ENCODE measurements at regions not wholly inside any gene's neighbourhood (a gene's known extent, or its start where the extent isn't known, plus 50 kb on each side); places are given as distances from the start of the nearest gene placed in this dataset.

DNA sequence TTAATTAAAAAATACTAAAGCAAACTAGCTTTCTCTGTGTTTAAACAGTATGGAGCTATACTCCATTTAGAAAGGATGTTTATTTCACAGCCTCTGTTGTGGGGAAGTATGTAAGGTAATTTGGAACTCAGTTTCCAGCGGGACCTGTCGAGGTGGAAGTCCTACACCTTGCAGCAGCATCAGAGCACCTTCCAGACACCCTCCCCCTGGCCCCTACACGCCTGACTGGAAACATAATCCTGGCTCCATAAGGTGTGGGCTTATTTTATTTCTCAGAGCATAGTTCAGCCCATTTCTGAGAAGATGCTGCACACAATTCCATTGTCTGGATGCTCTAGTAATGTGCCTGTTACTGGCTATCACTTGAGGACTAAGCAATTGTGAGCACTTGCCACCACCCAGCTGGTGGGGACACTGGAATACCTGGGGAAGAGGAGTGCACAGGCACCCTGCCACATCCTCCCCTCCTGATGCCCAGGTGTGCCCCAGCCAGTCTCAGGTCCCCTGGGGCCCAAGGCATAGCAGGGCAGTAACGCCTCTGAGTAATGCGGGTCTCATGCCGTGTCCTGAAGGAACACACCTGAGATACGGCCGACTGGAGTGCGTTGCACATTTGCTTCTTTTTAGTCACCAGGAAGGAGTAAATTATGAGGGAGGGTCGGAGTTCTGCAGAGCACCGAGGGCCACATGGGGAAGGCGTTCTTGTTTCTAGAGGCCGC is 556.5 kb downstream of the QKI start:
- Histone ChIP-seq H3K4me3 (ENCODE audit: low read depth in 1 of 2, low read length in 2 of 2) (no peak overlapping the region), H3K36me3 (ENCODE audit: control insufficient read depth in 1 of 2, insufficient read depth in 2 of 2, low read length in 2 of 2) (no peaks in the 10 kb centered on the region)

GRCh38 chr6:163965426-163966348 is 551.2 kb downstream of the QKI start:
- H3K4me3 ChIP-seq (ENCODE audit: low read depth in 1 of 2, low read length in 2 of 2) = no peak overlapping the region

More for the DNA sequence above, 556.5 kb downstream of the QKI start:
- no peaks in the 10 kb centered on the region for H3K4me1 ChIP-seq (ENCODE audit: control insufficient read depth in 1 of 2, insufficient read depth in 2 of 2, low read length in 2 of 2)
- no peak overlapping the region for H3K27ac ChIP-seq (ENCODE audit: low read depth, low read length)
- H3K9ac ChIP-seq (ENCODE audit: low read depth in 1 of 2, low read length in 2 of 2) = no peak overlapping the region
- H3K27me3 ChIP-seq (ENCODE audit: control insufficient read depth in 1 of 2, insufficient read depth in 2 of 2, low read length in 2 of 2) = no peaks in the 10 kb centered on the region
- H3K9me3 ChIP-seq (ENCODE audit: control insufficient read depth in 1 of 2, low read length in 2 of 2) = peaks cover 0 to 6% of the 10 kb centered on the region in 2 donors

GRCh38 chr6:163964789-163965188 is 550.3 kb downstream of the QKI start:
- H3K27ac ChIP-seq (ENCODE audit: low read depth, low read length) = no peak overlapping the region

More at GRCh38 chr6:163965426-163966348, 551.2 kb downstream of the QKI start:
- H3K27me3 ChIP-seq (ENCODE audit: control insufficient read depth in 1 of 2, insufficient read depth in 2 of 2, low read length in 2 of 2) = no peaks in the 10 kb centered on the region
- no peaks in the 10 kb centered on the region for H3K4me1 ChIP-seq (ENCODE audit: control insufficient read depth in 1 of 2, insufficient read depth in 2 of 2, low read length in 2 of 2)
- H3K27ac ChIP-seq (ENCODE audit: low read depth, low read length) = no peak overlapping the region
- H3K9ac ChIP-seq (ENCODE audit: low read depth in 1 of 2, low read length in 2 of 2) = no peak overlapping the region
- H3K36me3 ChIP-seq (ENCODE audit: control insufficient read depth in 1 of 2, insufficient read depth in 2 of 2, low read length in 2 of 2) = no peaks in the 10 kb centered on the region
- no peaks in the 10 kb centered on the region for H3K9me3 ChIP-seq (ENCODE audit: control insufficient read depth in 1 of 2, low read length in 2 of 2)

GRCh38 chr6:163963205-163964120 is 548.9 kb downstream of the QKI start:
- Histone ChIP-seq H3K36me3 (ENCODE audit: control insufficient read depth in 1 of 2, insufficient read depth in 2 of 2, low read length in 2 of 2) (no peaks in the 10 kb centered on the region), H3K27me3 (ENCODE audit: control insufficient read depth in 1 of 2, insufficient read depth in 2 of 2, low read length in 2 of 2) (no peaks in the 10 kb centered on the region), H3K4me1 (ENCODE audit: control insufficient read depth in 1 of 2, insufficient read depth in 2 of 2, low read length in 2 of 2) (no peaks in the 10 kb centered on the region), H3K9me3 (ENCODE audit: control insufficient read depth in 1 of 2, low read length in 2 of 2) (no peaks in the 10 kb centered on the region), H3K9ac (ENCODE audit: low read depth in 1 of 2, low read length in 2 of 2) (no peak overlapping the region), H3K27ac (ENCODE audit: low read depth, low read length) (no peak overlapping the region), H3K4me3 (ENCODE audit: low read depth in 1 of 2, low read length in 2 of 2) (no peak overlapping the region)

More at GRCh38 chr6:163964789-163965188, 550.3 kb downstream of the QKI start:
- no peaks in the 10 kb centered on the region for H3K36me3 ChIP-seq (ENCODE audit: control insufficient read depth in 1 of 2, insufficient read depth in 2 of 2, low read length in 2 of 2)
- H3K9ac ChIP-seq (ENCODE audit: low read depth in 1 of 2, low read length in 2 of 2) = no peak overlapping the region
- no peaks in the 10 kb centered on the region for H3K4me1 ChIP-seq (ENCODE audit: control insufficient read depth in 1 of 2, insufficient read depth in 2 of 2, low read length in 2 of 2)
- no peaks in the 10 kb centered on the region for H3K9me3 ChIP-seq (ENCODE audit: control insufficient read depth in 1 of 2, low read length in 2 of 2)
- H3K27me3 ChIP-seq (ENCODE audit: control insufficient read depth in 1 of 2, insufficient read depth in 2 of 2, low read length in 2 of 2) = no peaks in the 10 kb centered on the region
- H3K4me3 ChIP-seq (ENCODE audit: low read depth in 1 of 2, low read length in 2 of 2) = no peak overlapping the region

- no peaks in the 10 kb centered on the region for H3K27me3 ChIP-seq (ENCODE audit: control insufficient read depth in 1 of 2, insufficient read depth in 2 of 2, low read length in 2 of 2)
- H3K27ac ChIP-seq (ENCODE audit: low read depth, low read length) = no peak overlapping the region
- H3K9me3 ChIP-seq (ENCODE audit: control insufficient read depth in 1 of 2, low read length in 2 of 2) = no peaks in the 10 kb centered on the region
- no peak overlapping the region for H3K9ac ChIP-seq (ENCODE audit: low read depth in 1 of 2, low read length in 2 of 2)
- H3K4me3 ChIP-seq (ENCODE audit: low read depth in 1 of 2, low read length in 2 of 2) = no peak overlapping the region
- no peaks in the 10 kb centered on the region for H3K4me1 ChIP-seq (ENCODE audit: control insufficient read depth in 1 of 2, insufficient read depth in 2 of 2, low read length in 2 of 2)
- H3K36me3 ChIP-seq (ENCODE audit: control insufficient read depth in 1 of 2, insufficient read depth in 2 of 2, low read length in 2 of 2) = no peaks in the 10 kb centered on the region
These were observed 548.2 kb downstream of the QKI start for GRCh38 chr6:163962627-163963117.

DNA sequence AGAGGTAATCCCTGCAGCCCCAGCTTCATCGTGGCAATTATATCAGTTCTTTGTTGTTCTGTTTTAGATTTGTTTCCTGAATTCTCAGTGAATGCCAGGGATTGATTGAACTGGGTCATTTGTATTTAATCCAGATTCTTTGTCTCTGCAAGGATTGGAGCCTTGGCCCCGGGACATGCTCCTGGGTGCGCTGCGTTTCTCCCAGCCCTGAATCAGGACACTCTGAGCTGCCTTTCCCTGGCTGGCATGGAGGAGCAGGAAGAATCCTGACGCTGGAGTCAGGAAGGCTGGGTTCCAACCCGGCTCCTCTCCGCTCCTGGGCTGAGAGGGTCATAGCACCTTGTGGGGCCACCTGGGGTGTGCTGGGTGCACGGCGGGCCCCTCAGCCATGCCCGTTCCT is 545.6 kb downstream of the QKI start:
- Histone ChIP-seq H3K27ac (ENCODE audit: low read depth, low read length) (no peak overlapping the region), H3K36me3 (ENCODE audit: control insufficient read depth in 1 of 2, insufficient read depth in 2 of 2, low read length in 2 of 2) (no peaks in the 10 kb centered on the region)

GRCh38 chr6:163958646-163959045 is 544.1 kb downstream of the QKI start:
- Histone ChIP-seq H3K9ac (ENCODE audit: low read depth in 1 of 2, low read length in 2 of 2) (no peak overlapping the region), H3K36me3 (ENCODE audit: control insufficient read depth in 1 of 2, insufficient read depth in 2 of 2, low read length in 2 of 2) (no peaks in the 10 kb centered on the region), H3K9me3 (ENCODE audit: control insufficient read depth in 1 of 2, low read length in 2 of 2) (no peaks in the 10 kb centered on the region), H3K27ac (ENCODE audit: low read depth, low read length) (no peak overlapping the region), H3K27me3 (ENCODE audit: control insufficient read depth in 1 of 2, insufficient read depth in 2 of 2, low read length in 2 of 2) (no peaks in the 10 kb centered on the region), H3K4me1 (ENCODE audit: control insufficient read depth in 1 of 2, insufficient read depth in 2 of 2, low read length in 2 of 2) (no peaks in the 10 kb centered on the region), H3K4me3 (ENCODE audit: low read depth in 1 of 2, low read length in 2 of 2) (no peak overlapping the region)

More for the DNA sequence above, 545.6 kb downstream of the QKI start:
- H3K9me3 ChIP-seq (ENCODE audit: control insufficient read depth in 1 of 2, low read length in 2 of 2) = no peaks in the 10 kb centered on the region
- no peaks in the 10 kb centered on the region for H3K27me3 ChIP-seq (ENCODE audit: control insufficient read depth in 1 of 2, insufficient read depth in 2 of 2, low read length in 2 of 2)
- H3K4me3 ChIP-seq (ENCODE audit: low read depth in 1 of 2, low read length in 2 of 2) = no peak overlapping the region
- H3K4me1 ChIP-seq (ENCODE audit: control insufficient read depth in 1 of 2, insufficient read depth in 2 of 2, low read length in 2 of 2) = no peaks in the 10 kb centered on the region
- H3K9ac ChIP-seq (ENCODE audit: low read depth in 1 of 2, low read length in 2 of 2) = no peak overlapping the region

DNA sequence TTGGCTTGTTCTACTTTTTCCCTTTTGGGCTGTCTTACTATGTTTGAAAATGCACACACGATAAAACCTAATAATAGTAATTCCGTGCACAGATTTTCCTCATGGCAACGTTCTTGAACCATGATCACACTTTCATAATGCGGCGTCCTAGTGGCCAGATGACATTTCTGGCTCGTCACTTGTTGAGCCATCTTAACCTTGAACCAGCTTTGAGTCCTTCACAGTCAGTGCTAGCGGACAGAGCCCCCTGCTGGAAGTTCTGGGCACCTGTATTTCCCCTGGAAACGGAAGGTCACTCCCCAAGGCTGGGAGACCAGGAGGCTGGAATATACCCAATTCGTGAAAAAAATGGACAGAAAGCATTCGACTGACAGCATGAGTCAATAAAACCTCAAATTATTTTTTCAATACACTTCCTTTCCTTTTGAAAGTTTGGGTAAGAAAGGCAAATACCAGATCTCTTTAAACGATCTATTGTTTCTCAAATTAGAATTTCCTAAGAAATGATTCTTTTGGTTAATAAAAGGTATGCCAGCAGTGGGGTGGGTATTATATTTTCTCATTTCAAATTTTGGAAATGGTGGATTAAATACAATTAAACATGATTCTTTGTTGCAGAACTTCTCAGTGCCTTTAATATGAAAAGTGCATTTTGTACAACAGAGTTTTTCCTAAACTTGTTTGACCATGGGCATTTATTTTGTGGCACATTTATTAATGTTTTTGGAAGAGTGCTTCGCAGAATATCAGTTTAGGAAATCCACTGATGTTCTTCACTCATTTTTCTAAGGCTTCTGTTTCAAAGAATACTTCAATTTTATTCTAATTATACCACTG is 542.3 kb downstream of the QKI start:
- Histone ChIP-seq H3K36me3 (ENCODE audit: control insufficient read depth in 1 of 2, insufficient read depth in 2 of 2, low read length in 2 of 2) (no peaks in the 10 kb centered on the region), H3K4me1 (ENCODE audit: control insufficient read depth in 1 of 2, insufficient read depth in 2 of 2, low read length in 2 of 2) (no peaks in the 10 kb centered on the region), H3K27ac (ENCODE audit: low read depth, low read length) (no peak overlapping the region), H3K27me3 (ENCODE audit: control insufficient read depth in 1 of 2, insufficient read depth in 2 of 2, low read length in 2 of 2) (peaks cover 0 to 3% of the 10 kb centered on the region in 2 donors), H3K9ac (ENCODE audit: low read depth in 1 of 2, low read length in 2 of 2) (no peak overlapping the region), H3K9me3 (ENCODE audit: control insufficient read depth in 1 of 2, low read length in 2 of 2) (peaks cover 0 to 2% of the 10 kb centered on the region in 2 donors), H3K4me3 (ENCODE audit: low read depth in 1 of 2, low read length in 2 of 2) (no peak overlapping the region)

- H3K9ac ChIP-seq (ENCODE audit: low read depth in 1 of 2, low read length in 2 of 2) = no peak overlapping the region
- H3K9me3 ChIP-seq (ENCODE audit: control insufficient read depth in 1 of 2, low read length in 2 of 2) = peaks cover 0 to 2% of the 10 kb centered on the region in 2 donors
- no peaks in the 10 kb centered on the region for H3K36me3 ChIP-seq (ENCODE audit: control insufficient read depth in 1 of 2, insufficient read depth in 2 of 2, low read length in 2 of 2)
- H3K27me3 ChIP-seq (ENCODE audit: control insufficient read depth in 1 of 2, insufficient read depth in 2 of 2, low read length in 2 of 2) = peaks cover 0 to 3% of the 10 kb centered on the region in 2 donors
- no peak overlapping the region for H3K27ac ChIP-seq (ENCODE audit: low read depth, low read length)
- H3K4me1 ChIP-seq (ENCODE audit: control insufficient read depth in 1 of 2, insufficient read depth in 2 of 2, low read length in 2 of 2) = no peaks in the 10 kb centered on the region
- no peak overlapping the region for H3K4me3 ChIP-seq (ENCODE audit: low read depth in 1 of 2, low read length in 2 of 2)
These were observed 541.2 kb downstream of the QKI start for GRCh38 chr6:163955756-163956155.
